Muscle layer of colon (tissue), 2 donors: ENCODE measurements at regions not wholly inside any gene's neighbourhood (a gene's known extent, or its start where the extent isn't known, plus 50 kb on each side); places are given as distances from the start of the nearest gene placed in this dataset.

ENCODE experiments used
- H3K27ac ChIP-seq: one replicate; pipeline ENCODE4 v1.7.0; 2013; ENCODE audit warnings: low read depth, mild to moderate bottlenecking, low read length, moderate library complexity
- H3K27me3 ChIP-seq, 2 donors: one replicate each; pipeline ENCODE4 v1.7.0; 2013; ENCODE audit warnings: low read length in 2 of 2, mild to moderate bottlenecking in 2 of 2; ENCODE audit not compliant: insufficient read depth in 2 of 2, control insufficient read depth in 1 of 2
- H3K36me3 ChIP-seq: one replicate; pipeline ENCODE4 v1.7.0; 2013; ENCODE audit warnings: mild to moderate bottlenecking, low read length; ENCODE audit not compliant: insufficient read depth
- H3K4me1 ChIP-seq: one replicate; pipeline ENCODE4 v1.7.0; 2013; ENCODE audit warnings: mild to moderate bottlenecking, low read length; ENCODE audit not compliant: insufficient read depth
- H3K4me3 ChIP-seq, 2 donors: one replicate each; pipeline ENCODE4 v1.7.0; 2013; ENCODE audit warnings: low read length in 2 of 2, low read depth in 1 of 2, mild to moderate bottlenecking in 1 of 2, moderate library complexity in 1 of 2
- H3K9ac ChIP-seq: one replicate; pipeline ENCODE4 v1.7.0; 2013; ENCODE audit warnings: low read length
- H3K9me3 ChIP-seq: one replicate; pipeline ENCODE4 v1.7.0; 2013; ENCODE audit warnings: mild to moderate bottlenecking, low read length
- donor health status: abdominal sarcoma.
- donor health status: Adenocarcinoma of cecum.

DNA sequence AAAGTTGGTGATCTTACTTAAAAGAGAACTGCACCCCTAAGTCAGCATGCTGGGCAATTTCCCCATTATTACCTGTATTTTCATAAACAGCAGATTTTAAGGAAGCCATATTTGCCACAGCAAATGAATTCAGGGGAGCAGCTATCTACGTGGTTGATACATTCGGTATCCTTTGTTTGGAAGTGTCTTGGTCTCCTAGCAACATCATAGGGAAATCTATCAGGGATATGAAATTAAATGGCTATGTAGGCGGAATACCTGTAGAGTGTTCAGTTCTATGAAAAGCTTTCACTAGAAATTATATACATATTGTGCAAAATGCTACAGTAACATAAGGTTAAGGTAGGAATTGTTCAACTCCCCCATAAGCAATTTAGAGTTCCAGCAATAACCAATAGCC, 157.2 kb upstream of the EMCN start:
- H3K27ac ChIP-seq, result no peak overlapping the region
- no peaks in the 10 kb centered on the region for H3K9me3 ChIP-seq
- no peak overlapping the region for H3K4me3 ChIP-seq
- H3K4me1 ChIP-seq, result no peaks in the 10 kb centered on the region
- H3K27me3 ChIP-seq, result no peaks in the 10 kb centered on the region
- H3K36me3 ChIP-seq, result no peaks in the 10 kb centered on the region
- H3K9ac ChIP-seq, result no peak overlapping the region

GRCh38 chr4:100657187-100657586, 139.4 kb upstream of the EMCN start:
- Histone ChIP-seq H3K9me3 (no peaks in the 10 kb centered on the region), H3K4me3 (no peak overlapping the region), H3K9ac (no peak overlapping the region), H3K27ac (no peak overlapping the region), H3K4me1 (no peaks in the 10 kb centered on the region), H3K36me3 (no peaks in the 10 kb centered on the region), H3K27me3 (no peaks in the 10 kb centered on the region)

DNA sequence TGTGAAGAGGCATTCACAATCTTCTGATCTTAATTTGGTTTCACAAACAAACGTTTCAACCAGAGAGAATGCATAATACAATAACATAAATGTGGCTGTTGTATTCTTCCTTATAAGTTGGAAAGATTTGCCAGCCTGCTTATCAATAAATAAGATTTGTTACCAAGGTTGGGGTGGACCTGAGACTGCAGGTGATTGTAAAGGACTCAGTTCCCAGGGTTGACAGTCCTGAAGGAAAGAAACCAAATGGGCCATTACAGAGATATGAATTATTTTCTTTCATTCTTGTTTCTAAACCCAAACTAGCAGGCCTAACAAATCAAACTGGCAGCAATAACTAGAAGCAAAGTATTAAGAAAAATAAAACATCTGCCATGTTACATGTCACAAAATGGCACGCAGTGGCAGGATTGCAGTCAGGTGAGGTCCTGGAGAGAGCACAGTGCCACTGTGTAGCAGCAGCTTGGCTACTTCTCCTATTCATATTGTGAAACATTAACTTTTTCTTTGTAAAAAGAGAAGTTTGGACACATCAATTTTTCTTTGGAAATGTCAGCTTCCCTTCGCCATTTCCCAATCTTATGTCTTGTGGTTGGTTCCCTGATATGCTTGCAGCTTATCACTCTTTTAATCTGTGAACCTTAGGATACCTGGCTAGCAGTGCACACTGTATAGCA, 133.8 kb upstream of the EMCN start:
- Histone ChIP-seq H3K9ac (no peak overlapping the region), H3K9me3 (no peaks in the 10 kb centered on the region), H3K27ac (no peak overlapping the region), H3K4me3 (no peak overlapping the region), H3K4me1 (no peaks in the 10 kb centered on the region), H3K27me3 (no peaks in the 10 kb centered on the region), H3K36me3 (no peaks in the 10 kb centered on the region)

GRCh38 chr4:100649417-100649816, 131.6 kb upstream of the EMCN start:
- no peaks in the 10 kb centered on the region for H3K27me3 ChIP-seq
- no peaks in the 10 kb centered on the region for H3K36me3 ChIP-seq
- no peaks in the 10 kb centered on the region for H3K4me1 ChIP-seq
- no peak overlapping the region for H3K27ac ChIP-seq
- H3K9ac ChIP-seq, result no peak overlapping the region
- no peak overlapping the region for H3K4me3 ChIP-seq
- no peaks in the 10 kb centered on the region for H3K9me3 ChIP-seq

DNA sequence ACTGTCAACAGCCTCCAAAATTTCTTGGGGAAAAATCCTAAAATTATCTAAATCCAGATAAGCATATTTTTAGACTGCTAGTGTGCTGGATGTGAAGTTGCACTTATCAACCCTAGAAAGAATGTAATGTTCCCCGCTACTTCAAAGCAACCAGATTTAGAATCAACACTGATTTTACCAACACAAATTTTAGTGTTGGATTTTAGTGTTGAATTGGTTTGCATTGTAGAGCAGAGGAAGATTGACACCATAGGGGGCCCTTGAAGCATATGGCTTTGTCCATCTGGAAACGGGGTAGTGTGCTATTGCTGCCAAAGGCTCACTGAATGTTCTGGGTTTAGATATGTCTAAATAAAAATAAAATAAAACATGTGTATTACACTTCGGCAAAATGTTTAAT, 126.3 kb upstream of the EMCN start:
- Histone ChIP-seq H3K4me1 (peaks cover 4% of the 10 kb centered on the region), H3K36me3 (no peaks in the 10 kb centered on the region), H3K4me3 (no peak overlapping the region), H3K27me3 (no peaks in the 10 kb centered on the region), H3K9ac (no peak overlapping the region), H3K27ac (no peak overlapping the region), H3K9me3 (no peaks in the 10 kb centered on the region)

DNA sequence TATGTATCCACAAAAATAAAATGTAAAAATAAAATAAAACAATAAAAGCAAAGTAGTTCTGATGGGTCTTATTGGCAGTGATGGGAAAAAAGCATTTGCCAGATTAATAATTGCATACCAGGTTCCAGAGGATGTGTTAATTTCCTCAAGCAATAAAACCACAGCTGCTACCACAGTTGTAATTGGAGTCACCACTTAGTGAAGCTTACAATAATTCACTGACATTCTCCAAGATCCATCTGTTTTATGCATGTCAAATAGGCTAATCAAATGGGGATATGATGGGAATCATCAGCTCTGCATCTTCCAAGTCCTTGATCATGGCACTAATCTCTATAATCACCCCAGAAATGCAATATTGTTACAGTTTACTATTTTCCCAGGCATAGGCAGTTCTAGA, 123.5 kb upstream of the EMCN start:
- H3K27ac ChIP-seq, result no peak overlapping the region
- H3K9ac ChIP-seq, result no peak overlapping the region
- no peaks in the 10 kb centered on the region for H3K9me3 ChIP-seq
- no peak overlapping the region for H3K4me3 ChIP-seq
- H3K4me1 ChIP-seq, result peaks cover 4% of the 10 kb centered on the region
- H3K36me3 ChIP-seq, result no peaks in the 10 kb centered on the region
- H3K27me3 ChIP-seq, result no peaks in the 10 kb centered on the region

DNA sequence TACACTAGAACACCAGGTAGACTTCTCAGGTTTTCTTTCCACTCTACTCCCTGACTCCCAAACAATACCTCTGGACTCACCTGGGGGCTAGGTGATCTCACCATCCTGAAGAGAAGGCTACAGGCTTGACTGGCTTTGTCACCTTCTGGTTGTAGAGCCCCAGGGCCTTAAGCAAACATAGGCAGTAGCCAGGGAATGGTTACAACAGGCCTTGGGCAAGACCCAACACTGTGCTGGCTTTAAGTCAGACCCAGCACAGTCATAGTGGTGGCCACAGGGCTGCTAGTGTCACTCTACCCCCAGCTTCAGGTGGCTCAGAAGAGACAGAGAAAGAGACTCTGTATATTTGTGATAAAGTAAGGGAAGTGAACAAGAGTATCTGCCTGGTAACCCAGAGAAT, 118.1 kb upstream of the EMCN start:
- no peak overlapping the region for H3K4me3 ChIP-seq
- no peaks in the 10 kb centered on the region for H3K4me1 ChIP-seq
- no peaks in the 10 kb centered on the region for H3K9me3 ChIP-seq
- no peak overlapping the region for H3K27ac ChIP-seq
- no peaks in the 10 kb centered on the region for H3K27me3 ChIP-seq
- H3K9ac ChIP-seq, result no peak overlapping the region
- no peaks in the 10 kb centered on the region for H3K36me3 ChIP-seq

GRCh38 chr4:100633269-100633668, 115.4 kb upstream of the EMCN start:
- no peaks in the 10 kb centered on the region for H3K27me3 ChIP-seq
- H3K27ac ChIP-seq, result no peak overlapping the region
- H3K36me3 ChIP-seq, result no peaks in the 10 kb centered on the region
- no peak overlapping the region for H3K4me3 ChIP-seq
- no peak overlapping the region for H3K9ac ChIP-seq
- no peaks in the 10 kb centered on the region for H3K4me1 ChIP-seq
- H3K9me3 ChIP-seq, result no peaks in the 10 kb centered on the region

DNA sequence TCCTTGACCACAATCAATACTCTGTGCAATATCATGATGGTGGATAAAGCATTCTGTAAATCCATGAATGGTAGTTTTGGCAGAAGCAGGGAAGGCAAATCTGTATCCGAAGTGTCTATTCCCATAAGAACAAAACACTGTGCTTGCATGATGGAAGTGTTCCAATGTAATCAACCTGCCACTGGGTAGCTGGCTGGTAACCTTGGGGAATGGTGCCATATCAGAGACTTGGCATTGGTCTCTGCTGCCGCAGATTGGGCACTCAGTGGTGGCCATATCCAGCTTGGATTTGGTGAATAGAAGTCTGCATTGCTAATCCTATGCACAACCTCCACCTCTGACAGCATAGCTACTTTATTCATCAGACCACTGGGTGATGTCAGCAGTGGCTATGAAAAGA, 114.3 kb upstream of the EMCN start:
- H3K36me3 ChIP-seq, result no peaks in the 10 kb centered on the region
- no peak overlapping the region for H3K9ac ChIP-seq
- no peaks in the 10 kb centered on the region for H3K4me1 ChIP-seq
- H3K27ac ChIP-seq, result no peak overlapping the region
- no peak overlapping the region for H3K4me3 ChIP-seq
- H3K9me3 ChIP-seq, result no peaks in the 10 kb centered on the region
- H3K27me3 ChIP-seq, result no peaks in the 10 kb centered on the region

GRCh38 chr4:100631281-100631968, 113.6 kb upstream of the EMCN start:
- Histone ChIP-seq H3K9ac (no peak overlapping the region), H3K36me3 (no peaks in the 10 kb centered on the region), H3K9me3 (no peaks in the 10 kb centered on the region), H3K27me3 (no peaks in the 10 kb centered on the region), H3K4me3 (no peak overlapping the region), H3K4me1 (no peaks in the 10 kb centered on the region), H3K27ac (no peak overlapping the region)

DNA sequence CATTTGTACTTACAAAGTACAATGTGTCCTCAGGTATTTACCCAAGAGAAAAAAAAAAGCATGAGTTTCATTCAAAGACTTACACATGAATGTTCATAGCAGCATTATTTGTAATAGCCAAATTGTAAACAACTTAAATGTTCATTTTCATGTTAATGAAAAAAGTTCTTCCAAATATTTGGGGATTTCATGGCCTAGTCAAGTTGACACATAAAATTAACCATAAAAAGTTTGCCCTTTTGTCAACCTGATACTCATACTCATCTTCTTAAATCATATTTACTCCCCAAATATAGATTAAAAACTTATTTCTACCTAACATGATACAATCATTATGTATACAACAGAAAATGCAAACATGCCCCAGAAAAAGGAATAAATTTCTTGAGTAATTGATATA, 112.5 kb upstream of the EMCN start:
- Histone ChIP-seq H3K27ac (no peak overlapping the region), H3K9me3 (peaks cover 5% of the 10 kb centered on the region), H3K27me3 (no peaks in the 10 kb centered on the region), H3K36me3 (no peaks in the 10 kb centered on the region), H3K4me3 (no peak overlapping the region), H3K9ac (no peak overlapping the region), H3K4me1 (no peaks in the 10 kb centered on the region)

GRCh38 chr4:100609810-100610209, 92.0 kb upstream of the EMCN start:
- Histone ChIP-seq H3K4me1 (no peaks in the 10 kb centered on the region), H3K9me3 (no peaks in the 10 kb centered on the region), H3K27ac (no peak overlapping the region), H3K9ac (no peak overlapping the region), H3K36me3 (no peaks in the 10 kb centered on the region), H3K27me3 (no peaks in the 10 kb centered on the region), H3K4me3 (no peak overlapping the region)
